ENCODE measurements at regions not wholly inside any gene's neighbourhood (a gene's known extent, or its start where the extent isn't known, plus 50 kb on each side); places are given as distances from the start of the nearest gene placed in this dataset.
"Not testable (repeated sequence)": the region's sequence is repeated elsewhere in the genome, so short reads cannot be mapped to it uniquely, and the experiment has no call there.

DNA sequence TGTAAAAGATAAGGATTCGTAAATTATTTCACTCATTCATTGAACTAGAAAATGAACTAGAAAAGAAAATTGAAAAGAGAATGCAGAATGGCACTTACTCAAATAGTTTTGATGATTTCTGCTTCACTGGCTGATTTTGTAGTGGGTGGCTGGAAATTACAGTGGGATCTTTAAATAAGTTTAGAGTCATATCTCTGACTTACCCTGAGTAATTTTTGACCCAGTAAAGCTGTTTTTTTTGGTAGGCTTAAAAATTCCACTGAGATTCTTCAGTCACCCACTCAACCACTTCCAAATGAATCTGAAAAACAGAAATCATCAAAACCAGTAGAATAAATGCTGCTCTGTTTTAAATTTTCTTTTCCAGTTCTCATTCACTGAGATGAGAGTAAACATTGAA is 604.5 kb downstream of the TUBA3C start:
- H3K4me1 ChIP-seq (ENCODE audit: control insufficient read depth, insufficient read depth, low read length); H3K4me3 Mint-ChIP-seq; H3K27ac ChIP-seq (ENCODE audit: low read depth, low read length); H3K9ac ChIP-seq (ENCODE audit: extremely low read depth, low read length, poor library complexity, severe bottlenecking); H3K27me3 Mint-ChIP-seq (ENCODE audit: insufficient read depth); H3K4me3 ChIP-seq (ENCODE audit: low read length); H3K4me1 Mint-ChIP-seq; H3K9me3 Mint-ChIP-seq; DNase-seq; H3K27ac Mint-ChIP-seq; H3K36me3 ChIP-seq (ENCODE audit: control insufficient read depth, insufficient read depth, low read length); H3K36me3 Mint-ChIP-seq (ENCODE audit: low read depth); H3K9me3 ChIP-seq (ENCODE audit: control insufficient read depth, low read length); H3K27me3 ChIP-seq (ENCODE audit: control insufficient read depth, insufficient read depth, low read length, poor library complexity, severe bottlenecking): not testable (repeated sequence)
- WGBS, 2 experiments (ENCODE audit: insufficient coverage in 1 of 2, insufficient read length in 1 of 2), result no CpG with 5 or more reads among the region's 1 CpG

DNA sequence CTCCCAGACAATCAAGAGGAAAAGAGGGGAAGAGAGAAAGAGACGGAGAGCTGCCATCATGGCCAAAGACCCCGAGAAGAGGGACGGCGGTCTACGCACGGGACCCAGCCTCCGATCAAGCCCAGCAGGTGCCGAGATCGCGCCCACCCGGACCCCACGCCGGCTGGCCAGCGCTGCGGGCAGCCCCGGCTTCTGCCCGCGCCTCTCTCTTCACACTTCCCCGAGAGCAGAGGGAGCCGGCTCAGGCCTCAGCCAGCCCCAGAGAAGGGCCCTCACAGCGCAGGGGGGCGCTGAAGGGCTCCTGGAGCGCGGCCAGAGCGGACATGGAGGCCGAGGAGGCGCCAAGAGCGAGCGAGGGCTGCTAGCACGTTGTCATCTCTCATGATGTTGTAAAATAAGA is 613.7 kb downstream of the TUBA3C start:
- WGBS, 2 experiments (ENCODE audit: insufficient coverage in 1 of 2, insufficient read length in 1 of 2), result 80 to 89% methylated on average over 5 to 21 of the region's 30 CpGs

More for the DNA sequence above, 613.7 kb downstream of the TUBA3C start:
- not testable (repeated sequence) for H3K9me3 Mint-ChIP-seq; H3K4me1 Mint-ChIP-seq; H3K9ac ChIP-seq (ENCODE audit: extremely low read depth, low read length, poor library complexity, severe bottlenecking); H3K27me3 Mint-ChIP-seq (ENCODE audit: insufficient read depth); H3K36me3 ChIP-seq (ENCODE audit: control insufficient read depth, insufficient read depth, low read length); H3K4me3 Mint-ChIP-seq; H3K36me3 Mint-ChIP-seq (ENCODE audit: low read depth); H3K4me1 ChIP-seq (ENCODE audit: control insufficient read depth, insufficient read depth, low read length); H3K4me3 ChIP-seq (ENCODE audit: low read length); H3K27me3 ChIP-seq (ENCODE audit: control insufficient read depth, insufficient read depth, low read length, poor library complexity, severe bottlenecking); H3K27ac Mint-ChIP-seq; H3K27ac ChIP-seq (ENCODE audit: low read depth, low read length); H3K9me3 ChIP-seq (ENCODE audit: control insufficient read depth, low read length)
- DNase-seq, result peak; percentile 10
